Keratinocyte (primary cell): ENCODE measurements at regions not wholly inside any gene's neighbourhood (a gene's known extent, or its start where the extent isn't known, plus 50 kb on each side); places are given as distances from the start of the nearest gene placed in this dataset.

Experiments used
- DNase-seq: peaks from one replicate; pipeline ENCODE4 v3.0.0-alpha.2; 2011; ENCODE audit warnings: low read depth, missing footprints, low spot score
- FAIRE-seq: peaks from 2 replicates; lab custom pipeline; 2011; peaks lifted over from hg19 to GRCh38; lab: Jason Lieb, UNC
- H2AFZ ChIP-seq: 2 replicates; pipeline ENCODE4 v1.6.0; 2012; ENCODE audit warnings: low read length, control low read depth, inconsistent platforms; ENCODE audit not compliant: control insufficient read depth
- H3K27ac ChIP-seq: 2 replicates; pipeline ENCODE4 v1.5.1; 2011; ENCODE audit warnings: low read length; ENCODE audit not compliant: control insufficient read depth, insufficient read depth
- H3K27me3 ChIP-seq: 3 replicates; pipeline ENCODE4 v1.6.0; 2011; ENCODE audit warnings: low read length; ENCODE audit not compliant: control insufficient read depth, insufficient read depth; ENCODE audit errors: extremely low read depth
- H3K36me3 ChIP-seq, 2 experiments: 2 replicates in 1 of 2; 3 replicates in 1 of 2; pipeline ENCODE4 v1.5.1; 2011; ENCODE audit warnings: low read length in 2 of 2, mild to moderate bottlenecking in 1 of 2; ENCODE audit not compliant: control insufficient read depth in 2 of 2, insufficient read depth in 2 of 2; ENCODE audit errors: extremely low read depth in 1 of 2
- H3K4me1 ChIP-seq: 3 replicates; pipeline ENCODE4 v1.5.1; 2011; ENCODE audit warnings: low read length; ENCODE audit not compliant: control insufficient read depth, insufficient read depth; ENCODE audit errors: extremely low read depth
- H3K4me2 ChIP-seq: 3 replicates; pipeline ENCODE4 v1.6.0; 2011; ENCODE audit warnings: low read depth, low read length; ENCODE audit not compliant: control insufficient read depth, insufficient read depth; ENCODE audit errors: extremely low read depth
- H3K4me3 ChIP-seq, 3 experiments: fragments of 200-600 bp in 1 of 3; sonication (generic) in 1 of 3; 2 replicates in 2 of 3; 3 replicates in 1 of 3; pipeline ENCODE4 v1.5.1; 2011 to 2016; ENCODE audit warnings: low read length in 3 of 3, mild to moderate bottlenecking in 3 of 3, control low read depth in 2 of 3, inconsistent platforms in 1 of 3, low read depth in 1 of 3, mixed read lengths in 1 of 3, mixed run types in 1 of 3, moderate library complexity in 1 of 3; ENCODE audit not compliant: control insufficient read depth in 2 of 3, insufficient read depth in 2 of 3; ENCODE audit errors: extremely low read depth in 1 of 3
- H3K79me2 ChIP-seq: 2 replicates; pipeline ENCODE4 v1.6.0; 2012; ENCODE audit warnings: low read length; ENCODE audit not compliant: control insufficient read depth, insufficient read depth
- H3K9ac ChIP-seq: 3 replicates; pipeline ENCODE4 v1.6.0; 2011; ENCODE audit warnings: low read length; ENCODE audit not compliant: control insufficient read depth, insufficient read depth; ENCODE audit errors: extremely low read depth
- H3K9me1 ChIP-seq: 3 replicates; pipeline ENCODE4 v1.6.0; 2011; ENCODE audit warnings: low read length; ENCODE audit not compliant: control insufficient read depth, insufficient read depth; ENCODE audit errors: extremely low read depth
- H3K9me3 ChIP-seq: 2 replicates; pipeline ENCODE4 v1.5.1; 2012; ENCODE audit warnings: low read depth, low read length; ENCODE audit not compliant: control insufficient read depth
- H4K20me1 ChIP-seq: 3 replicates; pipeline ENCODE4 v1.6.0; 2011; ENCODE audit warnings: low read length; ENCODE audit not compliant: control insufficient read depth, insufficient read depth; ENCODE audit errors: extremely low read depth
- CTCF ChIP-seq, 3 experiments: IDR thresholded peaks in 1 of 3; conservative IDR thresholded peaks in 1 of 3; optimal IDR thresholded peaks in 1 of 3; 2 replicates in 2 of 3; 3 replicates in 1 of 3; pipeline versions ENCODE3 to v1.5.1; 2011; ENCODE audit warnings: low read length in 3 of 3, mild to moderate bottlenecking in 3 of 3, moderate library complexity in 2 of 3, control low read depth in 1 of 3, inconsistent platforms in 1 of 3; ENCODE audit not compliant: insufficient read depth in 2 of 3; ENCODE audit errors: extremely low read depth in 1 of 3
- EZH2 ChIP-seq: IDR thresholded peaks from one replicate; pipeline ENCODE4 v1.6.1; 2012; ENCODE audit warnings: inconsistent platforms, mild to moderate bottlenecking, low read length, moderate library complexity
- dilution Hi-C: fragments of 300-500 bp; cut with MboI; formaldehyde crosslinking; loops from one replicate; pipeline ENCODE4 v1.7.0; 2020; ENCODE audit warnings: low sequenced_read_pairs; ENCODE audit not compliant: extremely low pct_ligation_motif_present

DNA sequence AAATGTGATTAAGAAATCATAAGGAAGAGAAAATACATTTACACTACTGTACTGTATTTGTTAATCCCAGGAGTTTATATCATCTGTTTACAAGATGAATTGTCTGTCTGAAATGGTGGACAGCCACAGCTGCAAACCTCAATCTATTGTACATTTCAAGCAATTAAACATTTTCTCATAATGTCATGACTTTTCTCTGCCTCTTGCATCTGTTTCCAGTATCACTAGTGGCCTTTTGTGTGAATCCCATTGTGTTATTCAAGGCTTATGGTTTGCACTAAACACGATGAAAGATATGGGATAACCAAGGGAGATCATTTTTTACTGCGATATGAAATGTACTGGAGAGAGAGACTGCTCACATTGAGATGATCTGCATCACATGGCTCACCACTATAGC is 200.2 kb upstream of the LRRN1 start:
- dilution Hi-C loops: no loop called here
- H3K79me2 ChIP-seq: no peaks in the 10 kb centered on the region

DNA sequence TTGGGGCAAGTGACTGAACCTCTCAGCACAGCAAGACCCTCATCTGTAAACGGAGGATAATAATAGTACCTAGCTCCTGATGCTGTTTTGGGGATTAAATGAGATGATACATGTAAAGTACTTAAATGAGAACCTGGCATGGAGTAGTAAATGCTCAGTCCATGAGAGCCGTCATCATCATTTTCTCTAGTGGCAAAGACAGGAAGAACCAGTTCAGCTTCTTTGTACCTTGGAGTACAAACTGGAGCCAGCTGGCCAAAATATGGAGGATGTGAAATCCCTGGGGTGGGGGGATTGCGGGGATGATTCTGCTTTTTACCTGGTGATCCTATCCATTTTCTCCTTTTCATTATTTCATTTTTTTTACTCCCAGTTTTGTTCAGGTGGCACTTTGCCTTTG is 204.2 kb upstream of the LRRN1 start:
- Histone ChIP-seq H4K20me1 (no peaks in the 10 kb centered on the region), H3K4me1 (no peaks in the 10 kb centered on the region), H3K9me3 (no peaks in the 10 kb centered on the region), H3K4me3 (no peak overlapping the region), H3K4me2 (no peak overlapping the region), H3K36me3 (no peaks in the 10 kb centered on the region), H3K79me2 (no peaks in the 10 kb centered on the region), H2AFZ (no peak overlapping the region), H3K27me3 (no peaks in the 10 kb centered on the region), H3K9me1 (no peaks in the 10 kb centered on the region), H3K9ac (no peak overlapping the region), H3K27ac (no peak overlapping the region)
- dilution Hi-C loops: no loop called here
- FAIRE-seq (no peak), DNase-seq (no peak)
- TF ChIP-seq EZH2: no peak
- TF ChIP-seq CTCF (optimal IDR thresholded peaks at IDR 0.05 in 1 of 3, IDR thresholded peaks at IDR 0.05 in 1 of 3, conservative IDR thresholded peaks at IDR 0.05 in 1 of 3; ENCODE audit: extremely low read depth in 1 of 3, insufficient read depth in 2 of 3, low read length in 3 of 3): no peak

More for the DNA sequence above, 200.2 kb upstream of the LRRN1 start:
- no peak for DNase-seq
- Histone ChIP-seq H3K9ac (no peak overlapping the region), H3K4me3 (no peak overlapping the region), H3K4me2 (no peak overlapping the region), H3K36me3 (no peaks in the 10 kb centered on the region), H3K4me1 (no peaks in the 10 kb centered on the region), H3K9me1 (no peaks in the 10 kb centered on the region), H4K20me1 (no peaks in the 10 kb centered on the region), H3K27ac (no peak overlapping the region), H3K27me3 (no peaks in the 10 kb centered on the region), H2AFZ (no peak overlapping the region), H3K9me3 (no peaks in the 10 kb centered on the region)
- FAIRE-seq: no peak
- TF ChIP-seq EZH2: no peak
- TF ChIP-seq CTCF (optimal IDR thresholded peaks at IDR 0.05 in 1 of 3, IDR thresholded peaks at IDR 0.05 in 1 of 3, conservative IDR thresholded peaks at IDR 0.05 in 1 of 3; ENCODE audit: extremely low read depth in 1 of 3, insufficient read depth in 2 of 3, low read length in 3 of 3): no peak
